ENCODE measurements at regions not wholly inside any gene's neighbourhood (a gene's known extent, or its start where the extent isn't known, plus 50 kb on each side); places are given as distances from the start of the nearest gene placed in this dataset.

DNA sequence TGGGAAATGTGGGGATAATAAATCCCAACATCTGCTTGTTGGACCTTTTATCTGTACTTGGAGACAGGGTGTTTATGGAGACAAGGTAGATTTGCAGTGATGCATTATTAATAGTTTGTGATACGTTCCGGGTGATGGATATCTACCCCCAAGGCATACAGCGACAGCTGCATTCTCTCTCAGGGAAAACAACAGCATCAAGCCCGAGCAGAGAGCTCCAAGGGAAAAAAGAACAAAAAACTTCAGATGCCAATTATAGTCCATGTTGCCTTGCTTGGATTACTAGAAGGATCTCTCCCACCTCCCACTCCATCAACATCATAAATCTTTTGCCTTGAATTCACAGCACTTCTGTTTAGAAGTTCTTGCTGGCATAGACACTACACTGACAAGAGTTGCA, 187.5 kb upstream of the CDH11 start:
- no peak overlapping the region for H3K4me3 ChIP-seq (ENCODE audit: low read depth, low read length)
- TF ChIP-seq, protein P1, sequence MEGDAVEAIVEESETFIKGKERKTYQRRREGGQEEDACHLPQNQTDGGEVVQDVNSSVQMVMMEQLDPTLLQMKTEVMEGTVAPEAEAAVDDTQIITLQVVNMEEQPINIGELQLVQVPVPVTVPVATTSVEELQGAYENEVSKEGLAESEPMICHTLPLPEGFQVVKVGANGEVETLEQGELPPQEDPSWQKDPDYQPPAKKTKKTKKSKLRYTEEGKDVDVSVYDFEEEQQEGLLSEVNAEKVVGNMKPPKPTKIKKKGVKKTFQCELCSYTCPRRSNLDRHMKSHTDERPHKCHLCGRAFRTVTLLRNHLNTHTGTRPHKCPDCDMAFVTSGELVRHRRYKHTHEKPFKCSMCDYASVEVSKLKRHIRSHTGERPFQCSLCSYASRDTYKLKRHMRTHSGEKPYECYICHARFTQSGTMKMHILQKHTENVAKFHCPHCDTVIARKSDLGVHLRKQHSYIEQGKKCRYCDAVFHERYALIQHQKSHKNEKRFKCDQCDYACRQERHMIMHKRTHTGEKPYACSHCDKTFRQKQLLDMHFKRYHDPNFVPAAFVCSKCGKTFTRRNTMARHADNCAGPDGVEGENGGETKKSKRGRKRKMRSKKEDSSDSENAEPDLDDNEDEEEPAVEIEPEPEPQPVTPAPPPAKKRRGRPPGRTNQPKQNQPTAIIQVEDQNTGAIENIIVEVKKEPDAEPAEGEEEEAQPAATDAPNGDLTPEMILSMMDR (IDR thresholded peaks at IDR 0.05; ENCODE audit: borderline replicate concordance, insufficient read depth, low read depth, low read length), result no peak

DNA sequence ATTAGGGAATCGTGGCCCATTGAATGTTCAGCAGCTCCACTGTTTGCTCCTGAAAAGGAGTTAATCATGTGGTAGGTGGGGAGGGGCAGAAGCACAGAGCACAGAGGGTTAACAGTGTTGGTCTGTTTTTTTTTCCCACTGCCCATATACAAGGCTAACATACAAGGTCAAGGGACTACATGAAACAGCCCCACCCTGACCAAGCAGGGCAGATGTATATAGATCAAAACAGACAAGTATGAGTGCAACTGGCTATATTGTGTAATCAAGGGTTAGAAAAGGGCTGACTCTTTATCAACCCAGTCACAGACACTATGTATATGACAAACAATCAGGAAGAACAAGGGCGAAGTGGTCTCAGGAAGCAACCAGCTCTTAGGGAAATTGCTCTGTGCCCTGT, 186.6 kb upstream of the CDH11 start:
- TF ChIP-seq, protein P1 (IDR thresholded peaks at IDR 0.05; ENCODE audit: borderline replicate concordance, insufficient read depth, low read depth, low read length), result no peak
- H3K4me3 ChIP-seq (ENCODE audit: low read depth, low read length), result no peak overlapping the region

DNA sequence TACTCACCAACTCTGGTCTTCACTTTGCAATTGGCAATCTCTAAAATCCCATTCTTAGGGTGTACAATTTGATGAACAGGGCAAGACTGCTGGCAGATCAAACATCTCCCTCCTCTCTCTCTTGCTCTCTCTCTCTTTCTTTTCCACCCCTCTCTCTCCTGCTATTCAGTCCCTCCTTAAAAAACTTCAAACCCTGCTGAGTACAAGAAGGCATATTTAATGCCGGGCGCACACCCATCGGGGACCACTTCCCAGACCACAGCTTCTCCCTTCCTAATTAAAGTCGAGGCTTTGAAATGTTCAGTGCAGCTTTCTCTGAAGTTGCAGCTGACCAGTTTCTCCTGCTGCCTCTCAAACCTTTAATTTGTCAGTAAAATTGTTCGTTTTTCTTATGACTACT, 185.4 kb upstream of the CDH11 start:
- no peak overlapping the region for H3K4me3 ChIP-seq (ENCODE audit: low read depth, low read length)
- TF ChIP-seq, protein P1 (IDR thresholded peaks at IDR 0.05; ENCODE audit: borderline replicate concordance, insufficient read depth, low read depth, low read length), result no peak

DNA sequence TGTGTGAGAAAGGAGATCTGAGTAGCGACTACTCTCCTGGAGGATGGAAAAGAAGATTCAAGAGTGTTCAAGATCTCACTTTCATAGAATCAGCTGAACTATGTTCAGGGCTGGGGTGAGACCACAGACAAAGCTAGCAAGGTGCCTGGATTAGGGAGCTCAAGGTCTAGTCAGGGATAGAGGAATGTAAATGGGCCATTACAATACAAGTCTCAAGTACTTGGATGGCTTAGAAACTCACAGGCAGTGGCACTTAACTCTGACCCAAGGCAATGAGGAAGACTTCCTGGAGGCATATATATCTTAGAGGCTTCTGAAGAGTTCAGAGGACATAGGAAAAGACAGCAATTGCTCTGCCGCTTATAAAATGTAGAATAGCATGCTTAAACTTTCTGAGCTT, 184.9 kb upstream of the CDH11 start:
- H3K4me3 ChIP-seq (ENCODE audit: low read depth, low read length), result no peak overlapping the region
- TF ChIP-seq, protein P1 (IDR thresholded peaks at IDR 0.05; ENCODE audit: borderline replicate concordance, insufficient read depth, low read depth, low read length), result no peak

DNA sequence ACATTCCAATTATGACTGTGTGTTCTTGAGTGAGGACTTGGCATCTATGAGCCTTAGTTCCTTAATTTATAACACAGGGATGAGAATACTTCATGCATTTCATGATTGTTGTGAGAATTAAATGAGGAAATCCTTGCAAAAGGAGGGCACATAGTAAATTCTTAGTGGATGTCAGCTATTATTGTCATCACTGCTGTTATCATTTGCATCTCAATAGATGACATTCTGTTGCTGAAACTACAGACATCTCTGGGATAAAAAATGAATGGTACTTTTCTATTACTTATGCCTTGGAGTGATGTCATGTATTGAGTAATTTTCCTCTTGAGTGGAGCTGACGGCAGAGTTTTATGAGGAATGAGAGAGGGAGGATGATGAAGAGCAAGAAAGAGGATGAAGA, 184.4 kb upstream of the CDH11 start:
- H3K4me3 ChIP-seq (ENCODE audit: low read depth, low read length), result no peak overlapping the region
- TF ChIP-seq, protein P1 (IDR thresholded peaks at IDR 0.05; ENCODE audit: borderline replicate concordance, insufficient read depth, low read depth, low read length), result no peak

DNA sequence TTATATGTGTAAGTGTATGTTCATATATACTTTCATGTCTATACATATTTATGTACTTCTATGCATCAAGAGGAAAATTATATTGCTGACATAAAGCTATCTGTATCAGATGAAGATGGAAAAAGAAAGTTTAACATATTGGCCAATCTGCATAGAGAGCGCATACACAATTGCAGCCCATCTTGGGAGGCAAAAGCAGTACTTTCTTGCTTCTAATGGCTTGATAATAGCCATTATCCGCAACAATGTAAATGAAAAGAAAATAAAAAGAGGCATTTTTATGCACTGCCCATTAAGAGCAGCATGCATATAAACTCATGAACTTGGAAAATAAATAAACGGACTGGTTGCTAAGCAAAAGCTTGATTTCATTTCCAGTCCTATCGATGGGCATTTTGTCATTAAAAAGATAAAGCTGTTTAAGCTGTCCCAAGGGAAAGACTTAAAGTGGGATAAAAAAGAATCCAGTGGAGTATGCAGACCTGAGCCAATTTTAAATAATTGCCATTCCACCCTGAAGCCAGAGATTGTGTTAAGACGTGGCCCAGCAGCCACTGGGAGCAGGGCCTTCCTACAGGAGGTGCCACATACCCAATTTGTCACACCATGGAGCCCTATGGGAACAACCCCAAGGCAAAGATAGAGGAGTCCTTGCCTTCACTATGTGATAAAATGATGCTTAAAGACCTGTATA, 183.6 kb upstream of the CDH11 start:
- no peak overlapping the region for H3K4me3 ChIP-seq (ENCODE audit: low read depth, low read length)
- TF ChIP-seq, protein P1 (IDR thresholded peaks at IDR 0.05; ENCODE audit: borderline replicate concordance, insufficient read depth, low read depth, low read length), result no peak

DNA sequence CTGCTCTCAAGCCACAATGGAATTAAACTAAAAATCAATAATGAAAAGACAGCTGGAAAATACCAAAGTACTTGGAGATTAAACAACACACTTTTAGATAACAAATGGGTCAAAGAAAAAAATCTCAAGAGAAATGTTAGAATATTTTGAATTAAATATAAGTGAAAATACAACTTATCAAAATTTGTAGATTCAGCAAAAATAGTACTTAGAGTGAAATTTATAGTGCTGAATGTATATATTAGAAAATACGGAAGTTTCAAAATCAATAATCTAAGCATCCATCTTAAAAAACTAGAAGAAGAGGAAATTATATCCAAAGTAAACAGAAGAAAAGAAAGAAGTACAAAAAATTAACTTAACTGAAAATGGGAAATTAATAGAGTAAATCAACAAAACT, 179.2 kb upstream of the CDH11 start:
- TF ChIP-seq, protein P1 (IDR thresholded peaks at IDR 0.05; ENCODE audit: borderline replicate concordance, insufficient read depth, low read depth, low read length), result no peak
- no peak overlapping the region for H3K4me3 ChIP-seq (ENCODE audit: low read depth, low read length)

Data from GM12875 (cell line).